HEK293 (cell line): ENCODE measurements at regions not wholly inside any gene's neighbourhood (a gene's known extent, or its start where the extent isn't known, plus 50 kb on each side); places are given as distances from the start of the nearest gene placed in this dataset.

Experiments
- BCL11B ChIP-seq: fragments of 450-650 bp; formaldehyde crosslinking; IDR thresholded peaks from 2 replicates; pipeline ENCODE4 v1.5.1; 2016; ENCODE audit warnings: low read depth, missing biosample characterization, missing genetic modification characterization
- CTCF ChIP-seq: fragments of 450-650 bp; formaldehyde crosslinking; IDR thresholded peaks from 2 replicates; pipeline ENCODE4 v1.5.1; 2016; ENCODE audit warnings: missing biosample characterization, missing genetic modification characterization
- PBX3 ChIP-seq: sonication (generic); formaldehyde crosslinking; IDR thresholded peaks from 2 replicates; pipeline ENCODE4 v1.8.1; 2022; ENCODE audit warnings: mild to moderate bottlenecking, moderate library complexity, missing genetic modification reagents
- REST ChIP-seq: fragments of 450-650 bp; formaldehyde crosslinking; IDR thresholded peaks from 2 replicates; pipeline ENCODE4 v1.5.1; 2016; ENCODE audit warnings: missing biosample characterization, missing genetic modification characterization
- ZNF132 ChIP-seq: fragments of 450-650 bp; formaldehyde crosslinking; IDR thresholded peaks from 2 replicates; pipeline ENCODE4 v1.5.1; 2017; ENCODE audit warnings: missing biosample characterization, missing genetic modification characterization, borderline replicate concordance
- ZNF146 ChIP-seq: fragments of 450-650 bp; formaldehyde crosslinking; IDR thresholded peaks from 2 replicates; pipeline ENCODE4 v1.5.1; 2016; ENCODE audit warnings: missing biosample characterization, missing genetic modification characterization
- ZNF785 ChIP-seq: fragments of 450-650 bp; formaldehyde crosslinking; IDR thresholded peaks from 2 replicates; pipeline ENCODE4 v1.5.1; 2016; ENCODE audit warnings: missing biosample characterization, missing genetic modification characterization
- TF ChIP-seq, protein P1 (sequence below): fragments of 450-650 bp; formaldehyde crosslinking; IDR thresholded peaks from 2 replicates; pipeline ENCODE4 v1.5.1; 2016; ENCODE audit warnings: missing biosample characterization, missing genetic modification characterization

DNA sequence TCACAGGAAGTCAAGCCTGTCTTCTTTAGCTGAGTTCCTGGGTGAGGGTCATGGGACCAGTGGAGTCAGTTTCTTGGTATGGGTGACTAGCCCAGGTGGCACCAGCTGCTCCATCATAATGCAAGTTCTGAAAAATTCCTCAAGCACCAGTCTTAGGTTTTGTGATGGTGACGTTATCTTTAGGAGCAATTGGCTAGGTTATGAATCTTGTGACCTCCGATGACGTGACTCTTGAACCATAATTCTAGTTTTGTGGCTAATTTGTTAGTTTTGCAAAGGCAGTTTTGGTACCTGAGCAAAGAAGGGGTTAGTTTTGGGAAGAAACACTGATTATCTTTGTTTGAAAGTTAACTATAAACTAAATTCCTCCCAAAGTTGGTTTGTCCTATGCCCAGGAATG, 608.4 kb downstream of the VGLL3 start:
- TF ChIP-seq ZNF146 (no peak), PBX3 (CRISPR knock-in tag) (no peak), CTCF (no peak), REST (tag by site-specific recombination) (no peak), BCL11B (tag by site-specific recombination) (no peak), ZNF785 (tag by site-specific recombination) (no peak), ZNF132 (no peak)
- TF ChIP-seq, protein P1, sequence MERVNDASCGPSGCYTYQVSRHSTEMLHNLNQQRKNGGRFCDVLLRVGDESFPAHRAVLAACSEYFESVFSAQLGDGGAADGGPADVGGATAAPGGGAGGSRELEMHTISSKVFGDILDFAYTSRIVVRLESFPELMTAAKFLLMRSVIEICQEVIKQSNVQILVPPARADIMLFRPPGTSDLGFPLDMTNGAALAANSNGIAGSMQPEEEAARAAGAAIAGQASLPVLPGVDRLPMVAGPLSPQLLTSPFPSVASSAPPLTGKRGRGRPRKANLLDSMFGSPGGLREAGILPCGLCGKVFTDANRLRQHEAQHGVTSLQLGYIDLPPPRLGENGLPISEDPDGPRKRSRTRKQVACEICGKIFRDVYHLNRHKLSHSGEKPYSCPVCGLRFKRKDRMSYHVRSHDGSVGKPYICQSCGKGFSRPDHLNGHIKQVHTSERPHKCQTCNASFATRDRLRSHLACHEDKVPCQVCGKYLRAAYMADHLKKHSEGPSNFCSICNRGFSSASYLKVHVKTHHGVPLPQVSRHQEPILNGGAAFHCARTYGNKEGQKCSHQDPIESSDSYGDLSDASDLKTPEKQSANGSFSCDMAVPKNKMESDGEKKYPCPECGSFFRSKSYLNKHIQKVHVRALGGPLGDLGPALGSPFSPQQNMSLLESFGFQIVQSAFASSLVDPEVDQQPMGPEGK (tag by site-specific recombination), result no peak
